HL-60 (cell line): ENCODE measurements at regions not wholly inside any gene's neighbourhood (a gene's known extent, or its start where the extent isn't known, plus 50 kb on each side); places are given as distances from the start of the nearest gene placed in this dataset.
"Not testable (repeated sequence)": the region's sequence is repeated elsewhere in the genome, so short reads cannot be mapped to it uniquely, and the experiment has no call there.

Experiments
- DNase-seq, 2 experiments: peaks; one replicate each; pipeline ENCODE4 v3.0.0-alpha.2; 2010 to 2020; ENCODE audit warnings: low read depth in 1 of 2, low spot score in 1 of 2
- H3K27ac ChIP-seq: fragments of 250-450 bp; sonication (Bioruptor Pico); replicated peaks from 2 replicates; pipeline ENCODE4 v1.5.1; 2020; ENCODE audit warnings: mild to moderate bottlenecking, moderate library complexity
- H3K27me3 ChIP-seq: fragments of 250-450 bp; sonication (Bioruptor Pico); 2 replicates; pipeline ENCODE4 v1.5.1; 2021; ENCODE audit warnings: mild to moderate bottlenecking, moderate library complexity; ENCODE audit not compliant: insufficient read depth, poor library complexity, severe bottlenecking
- H3K4me3 ChIP-seq: replicated peaks from 2 replicates; pipeline ENCODE4 v1.5.1; 2011; ENCODE audit warnings: mild to moderate bottlenecking, control low read depth, low read length; ENCODE audit not compliant: insufficient read depth
- CTCF ChIP-seq: IDR thresholded peaks from one replicate; pipeline ENCODE4 v1.5.1; 2011; ENCODE audit warnings: low read length, control low read depth, inconsistent platforms; ENCODE audit not compliant: insufficient read depth
- GABPA ChIP-seq: IDR thresholded peaks from 2 replicates; pipeline ENCODE4 v1.6.1; 2012; ENCODE audit warnings: low read depth
- POLR2AphosphoS5 ChIP-seq: IDR thresholded peaks from 2 replicates; pipeline ENCODE4 v1.6.1; 2012; ENCODE audit warnings: low read depth
- REST ChIP-seq: IDR thresholded peaks from 2 replicates; pipeline ENCODE4 v1.6.1; 2012; ENCODE audit warnings: low read depth; ENCODE audit not compliant: insufficient replicate concordance
- SPI1 ChIP-seq: IDR thresholded peaks from 2 replicates; pipeline ENCODE4 v1.6.1; 2012; ENCODE audit warnings: low read depth, mild to moderate bottlenecking, borderline replicate concordance

DNA sequence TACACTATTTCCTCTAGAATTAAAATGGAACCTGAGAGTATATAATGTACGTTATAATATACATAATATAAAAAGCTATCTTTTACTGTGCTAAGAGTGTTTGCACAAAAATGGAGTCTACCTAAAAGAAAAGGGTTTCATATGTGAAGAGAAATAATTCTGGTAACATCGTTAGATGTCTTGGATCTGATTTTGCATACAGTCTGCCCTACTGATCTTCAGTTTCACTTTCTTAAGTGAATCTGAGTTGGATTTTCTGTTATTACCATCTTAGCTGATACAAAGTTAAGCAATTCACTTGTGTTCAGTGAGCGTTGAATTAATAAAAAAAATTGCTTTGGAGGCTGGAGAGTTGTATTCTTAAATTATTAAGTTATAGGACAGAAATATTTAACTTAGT, 502.1 kb upstream of the TMEFF2 start:
- no peak for DNase-seq
- Histone ChIP-seq H3K4me3 (no peak overlapping the region), H3K27ac (no peak overlapping the region), H3K27me3 (no peaks in the 10 kb centered on the region)
- TF ChIP-seq SPI1 (no peak), POLR2AphosphoS5 (no peak), GABPA (no peak), REST (no peak), CTCF (no peak)

GRCh38 chr2:192687015-192687414, 492.3 kb upstream of the TMEFF2 start:
- no peak overlapping the region for H3K27ac ChIP-seq
- TF ChIP-seq POLR2AphosphoS5 (no peak), REST (no peak), GABPA (no peak), SPI1 (no peak), CTCF (no peak)
- H3K27me3 ChIP-seq, result no peaks in the 10 kb centered on the region
- no peak overlapping the region for H3K4me3 ChIP-seq
- no peak for DNase-seq

GRCh38 chr2:192682511-192682910, 487.8 kb upstream of the TMEFF2 start:
- DNase-seq, H3K27ac ChIP-seq, H3K4me3 ChIP-seq, H3K27me3 ChIP-seq: not testable (repeated sequence)

GRCh38 chr2:192675681-192676080, 480.9 kb upstream of the TMEFF2 start:
- Histone ChIP-seq H3K27me3 (no peaks in the 10 kb centered on the region), H3K4me3 (no peak overlapping the region), H3K27ac (no peak overlapping the region)
- TF ChIP-seq REST, result no peak
- TF ChIP-seq CTCF, result no peak
- TF ChIP-seq GABPA, result no peak
- TF ChIP-seq SPI1, result no peak
- TF ChIP-seq POLR2AphosphoS5, result no peak
- DNase-seq, result no peak
